HL-60 (cell line): ENCODE measurements at regions not wholly inside any gene's neighbourhood (a gene's known extent, or its start where the extent isn't known, plus 50 kb on each side); places are given as distances from the start of the nearest gene placed in this dataset.

Experiments used
- GABPA ChIP-seq: IDR thresholded peaks from 2 replicates; pipeline ENCODE4 v1.6.1; 2012; ENCODE audit warnings: low read depth
- POLR2AphosphoS5 ChIP-seq: IDR thresholded peaks from 2 replicates; pipeline ENCODE4 v1.6.1; 2012; ENCODE audit warnings: low read depth
- SPI1 ChIP-seq: IDR thresholded peaks from 2 replicates; pipeline ENCODE4 v1.6.1; 2012; ENCODE audit warnings: low read depth, mild to moderate bottlenecking, borderline replicate concordance
- TF ChIP-seq, protein P1 (sequence below): IDR thresholded peaks from one replicate; pipeline ENCODE4 v1.5.1; 2011; ENCODE audit warnings: low read length, control low read depth, inconsistent platforms; ENCODE audit not compliant: insufficient read depth
- TF ChIP-seq, protein P2 (sequence below): IDR thresholded peaks from 2 replicates; pipeline ENCODE4 v1.6.1; 2012; ENCODE audit warnings: low read depth; ENCODE audit not compliant: insufficient replicate concordance

DNA sequence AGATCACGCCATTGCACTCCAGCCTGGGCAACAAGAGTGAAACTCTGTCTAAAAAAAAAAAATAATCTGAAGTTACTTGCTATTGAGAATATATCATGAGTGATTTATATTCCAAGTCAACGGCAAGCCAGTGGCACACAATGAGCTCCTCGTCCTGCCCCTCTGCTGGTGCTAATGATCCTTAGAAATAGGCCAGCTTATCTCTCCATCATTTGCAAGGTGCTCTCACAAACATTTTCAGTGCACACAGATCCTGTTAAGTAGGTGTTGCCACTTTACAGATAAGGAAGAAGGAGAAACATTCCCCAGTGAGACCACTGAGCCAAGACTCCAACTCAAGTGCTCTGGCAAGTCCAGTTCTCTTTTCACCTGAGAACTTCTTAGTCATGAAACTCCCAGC, 91.3 kb upstream of the GPR45 start:
- TF ChIP-seq SPI1 (no peak), GABPA (no peak), POLR2AphosphoS5 (no peak)
- TF ChIP-seq, protein P1, sequence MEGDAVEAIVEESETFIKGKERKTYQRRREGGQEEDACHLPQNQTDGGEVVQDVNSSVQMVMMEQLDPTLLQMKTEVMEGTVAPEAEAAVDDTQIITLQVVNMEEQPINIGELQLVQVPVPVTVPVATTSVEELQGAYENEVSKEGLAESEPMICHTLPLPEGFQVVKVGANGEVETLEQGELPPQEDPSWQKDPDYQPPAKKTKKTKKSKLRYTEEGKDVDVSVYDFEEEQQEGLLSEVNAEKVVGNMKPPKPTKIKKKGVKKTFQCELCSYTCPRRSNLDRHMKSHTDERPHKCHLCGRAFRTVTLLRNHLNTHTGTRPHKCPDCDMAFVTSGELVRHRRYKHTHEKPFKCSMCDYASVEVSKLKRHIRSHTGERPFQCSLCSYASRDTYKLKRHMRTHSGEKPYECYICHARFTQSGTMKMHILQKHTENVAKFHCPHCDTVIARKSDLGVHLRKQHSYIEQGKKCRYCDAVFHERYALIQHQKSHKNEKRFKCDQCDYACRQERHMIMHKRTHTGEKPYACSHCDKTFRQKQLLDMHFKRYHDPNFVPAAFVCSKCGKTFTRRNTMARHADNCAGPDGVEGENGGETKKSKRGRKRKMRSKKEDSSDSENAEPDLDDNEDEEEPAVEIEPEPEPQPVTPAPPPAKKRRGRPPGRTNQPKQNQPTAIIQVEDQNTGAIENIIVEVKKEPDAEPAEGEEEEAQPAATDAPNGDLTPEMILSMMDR: no peak
- TF ChIP-seq, protein P2, sequence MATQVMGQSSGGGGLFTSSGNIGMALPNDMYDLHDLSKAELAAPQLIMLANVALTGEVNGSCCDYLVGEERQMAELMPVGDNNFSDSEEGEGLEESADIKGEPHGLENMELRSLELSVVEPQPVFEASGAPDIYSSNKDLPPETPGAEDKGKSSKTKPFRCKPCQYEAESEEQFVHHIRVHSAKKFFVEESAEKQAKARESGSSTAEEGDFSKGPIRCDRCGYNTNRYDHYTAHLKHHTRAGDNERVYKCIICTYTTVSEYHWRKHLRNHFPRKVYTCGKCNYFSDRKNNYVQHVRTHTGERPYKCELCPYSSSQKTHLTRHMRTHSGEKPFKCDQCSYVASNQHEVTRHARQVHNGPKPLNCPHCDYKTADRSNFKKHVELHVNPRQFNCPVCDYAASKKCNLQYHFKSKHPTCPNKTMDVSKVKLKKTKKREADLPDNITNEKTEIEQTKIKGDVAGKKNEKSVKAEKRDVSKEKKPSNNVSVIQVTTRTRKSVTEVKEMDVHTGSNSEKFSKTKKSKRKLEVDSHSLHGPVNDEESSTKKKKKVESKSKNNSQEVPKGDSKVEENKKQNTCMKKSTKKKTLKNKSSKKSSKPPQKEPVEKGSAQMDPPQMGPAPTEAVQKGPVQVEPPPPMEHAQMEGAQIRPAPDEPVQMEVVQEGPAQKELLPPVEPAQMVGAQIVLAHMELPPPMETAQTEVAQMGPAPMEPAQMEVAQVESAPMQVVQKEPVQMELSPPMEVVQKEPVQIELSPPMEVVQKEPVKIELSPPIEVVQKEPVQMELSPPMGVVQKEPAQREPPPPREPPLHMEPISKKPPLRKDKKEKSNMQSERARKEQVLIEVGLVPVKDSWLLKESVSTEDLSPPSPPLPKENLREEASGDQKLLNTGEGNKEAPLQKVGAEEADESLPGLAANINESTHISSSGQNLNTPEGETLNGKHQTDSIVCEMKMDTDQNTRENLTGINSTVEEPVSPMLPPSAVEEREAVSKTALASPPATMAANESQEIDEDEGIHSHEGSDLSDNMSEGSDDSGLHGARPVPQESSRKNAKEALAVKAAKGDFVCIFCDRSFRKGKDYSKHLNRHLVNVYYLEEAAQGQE: no peak
